ENCODE measurements at regions not wholly inside any gene's neighbourhood (a gene's known extent, or its start where the extent isn't known, plus 50 kb on each side); places are given as distances from the start of the nearest gene placed in this dataset.

- no peak for DNase-seq
Observed at GRCh38 chr16:27123795-27124409, 57.2 kb downstream of the C16orf82 start.

GRCh38 chr16:27127308-27127707 lies 60.6 kb downstream of the C16orf82 start:
- peak; percentile 46 for DNase-seq

GRCh38 chr16:27129401-27129800 lies 62.7 kb downstream of the C16orf82 start:
- DNase-seq, result no peak

DNA sequence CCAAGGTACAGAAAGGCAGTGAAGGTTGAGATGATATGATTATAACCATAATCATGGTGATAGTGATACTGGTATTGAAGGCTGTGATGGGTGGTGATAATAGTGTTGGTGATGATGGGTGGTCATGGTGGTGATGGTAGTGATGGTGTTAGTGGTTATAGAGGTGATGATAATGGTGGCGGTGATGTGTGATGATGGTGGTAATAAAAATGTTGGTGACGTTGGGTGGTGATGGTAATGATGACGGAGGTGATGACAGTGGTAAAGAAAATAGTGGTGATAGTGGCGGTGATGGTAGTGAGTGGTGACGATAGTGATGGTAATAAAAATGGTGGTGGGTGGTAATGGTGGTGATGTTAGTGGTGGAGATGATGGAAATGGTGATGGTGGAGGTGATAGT lies 65.1 kb upstream of the KDM8 start:
- DNase-seq, result no peak

DNA sequence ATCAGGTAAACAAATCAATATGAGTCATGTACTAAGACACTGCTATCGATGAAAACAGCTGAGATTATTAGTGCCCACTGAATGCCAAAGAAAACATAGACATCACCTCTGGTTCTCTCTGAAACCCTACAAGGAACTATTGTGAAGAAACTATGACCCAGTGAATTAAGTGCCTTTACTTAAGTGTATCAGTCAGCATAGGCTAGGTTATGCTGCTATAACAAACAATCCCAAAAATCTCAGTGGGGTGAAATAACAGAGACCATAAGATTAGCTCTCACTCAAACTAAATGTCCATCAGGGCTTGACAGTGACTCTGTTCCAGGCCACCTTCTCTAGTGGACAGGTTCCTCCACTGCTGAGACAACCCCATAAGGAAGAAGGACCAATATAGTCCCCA lies 57.7 kb upstream of the KDM8 start:
- no peak for DNase-seq

DNA sequence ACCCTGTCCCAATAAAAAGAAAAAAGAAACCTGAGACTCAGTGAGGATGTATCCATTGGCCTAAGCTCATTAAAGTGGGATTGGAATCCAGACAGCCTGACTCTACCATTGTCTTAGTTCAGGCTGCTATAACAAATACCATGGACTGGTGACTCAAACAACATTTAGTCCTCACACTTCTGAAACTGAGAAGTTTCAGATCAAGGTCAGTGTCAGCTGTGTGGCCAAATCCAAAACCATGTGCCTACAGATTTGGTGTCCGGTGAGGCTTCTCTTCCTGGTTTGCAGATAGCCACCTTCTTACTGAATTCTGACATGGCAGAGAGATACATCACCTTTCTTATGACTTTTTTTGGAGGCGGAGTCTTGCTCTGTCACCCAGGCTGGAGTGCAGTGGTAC lies 53.3 kb upstream of the KDM8 start:
- no peak for DNase-seq

GRCh38 chr16:27152121-27152520 lies 51.2 kb upstream of the KDM8 start:
- DNase-seq, result no peak

DNA sequence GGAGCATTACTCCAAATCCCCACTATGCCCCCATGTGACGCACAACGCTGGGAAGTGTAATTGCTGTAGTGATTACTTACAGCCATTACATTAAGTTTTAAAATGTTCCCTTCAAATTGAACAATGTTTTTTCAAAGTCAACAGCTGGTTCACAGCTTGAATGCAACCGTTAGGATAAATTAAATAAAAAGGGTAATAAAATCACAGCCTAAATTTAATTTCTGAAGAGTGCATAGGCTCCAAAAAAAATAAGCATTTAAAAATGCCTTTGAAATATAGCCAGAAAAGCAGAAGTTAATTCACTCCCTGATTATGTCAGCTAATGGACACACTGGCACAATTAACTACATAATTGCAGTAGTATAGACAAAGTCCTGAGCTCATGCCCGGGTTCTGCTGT lies 50.5 kb upstream of the KDM8 start:
- DNase-seq, result no peak
